Spinal cord (tissue), 9 donors: ENCODE measurements at regions not wholly inside any gene's neighbourhood (a gene's known extent, or its start where the extent isn't known, plus 50 kb on each side); places are given as distances from the start of the nearest gene placed in this dataset.
"Not testable (repeated sequence)": the region's sequence is repeated elsewhere in the genome, so short reads cannot be mapped to it uniquely, and the experiment has no call there.

Experiments used
- DNase-seq, 6 donors: peaks; one replicate each; pipeline versions ENCODE4 v3.0.0 to v3.0.0-alpha.2; 2013 to 2015; ENCODE audit warnings: low spot score in 6 of 6, low read depth in 4 of 6
- H3K27ac ChIP-seq: one replicate; pipeline ENCODE4 v1.5.1; 2013; ENCODE audit warnings: low read depth, low read length, control low read depth
- H3K27me3 ChIP-seq: one replicate; pipeline ENCODE4 v1.6.1; 2013; ENCODE audit warnings: low read length; ENCODE audit not compliant: control insufficient read depth, insufficient read depth
- H3K36me3 ChIP-seq: one replicate; pipeline ENCODE4 v1.6.1; 2013; ENCODE audit warnings: low read length; ENCODE audit not compliant: control insufficient read depth, insufficient read depth
- H3K4me1 ChIP-seq: one replicate; pipeline ENCODE4 v1.6.1; 2013; ENCODE audit warnings: low read length; ENCODE audit not compliant: control insufficient read depth, insufficient read depth
- H3K4me3 ChIP-seq: one replicate; pipeline ENCODE4 v1.5.1; 2013; ENCODE audit warnings: low read depth, low read length, control low read depth
- H3K9me3 ChIP-seq: one replicate; pipeline ENCODE4 v1.6.1; 2013; ENCODE audit warnings: low read length; ENCODE audit not compliant: control insufficient read depth, insufficient read depth
- WGBS: methylation state at CpG from one replicate; pipeline ENCODE4 v1.1.5; 2013; ENCODE audit warnings: missing lambda C conversion rate; ENCODE audit not compliant: insufficient coverage; 5-methylcytosine and 5-hydroxymethylcytosine counted together
- donor health status: healthy.

- Histone ChIP-seq H3K36me3 (no peaks in the 10 kb centered on the region), H3K27me3 (no peaks in the 10 kb centered on the region), H3K4me1 (no peaks in the 10 kb centered on the region), H3K4me3 (no peak overlapping the region), H3K27ac (no peak overlapping the region), H3K9me3 (no peaks in the 10 kb centered on the region)
- WGBS: 95% methylated on average over 10 of the region's 17 CpGs
- no peak for DNase-seq
Observed at GRCh38 chr18:65671621-65672415, 79.0 kb upstream of the CDH7 start.

DNA sequence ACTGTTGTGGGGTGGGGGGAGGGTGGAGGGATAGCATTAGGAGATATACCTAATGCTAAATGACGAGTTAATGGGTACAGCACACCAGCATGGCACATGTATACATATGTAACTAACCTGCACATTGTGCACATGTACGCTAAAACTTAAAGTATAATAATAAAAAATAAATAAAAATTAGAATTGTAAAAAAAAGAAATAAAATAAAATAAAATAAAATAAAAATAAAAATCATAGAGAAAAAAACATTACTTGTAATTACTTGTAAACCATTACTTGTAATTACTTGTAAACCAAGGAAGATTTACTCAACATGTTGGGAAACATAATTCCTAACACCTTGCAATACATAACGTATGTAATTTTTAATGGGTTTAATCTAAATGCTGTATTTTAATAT is 80.7 kb upstream of the CDH7 start:
- not testable (repeated sequence) for H3K27ac ChIP-seq, H3K27me3 ChIP-seq, H3K4me1 ChIP-seq, DNase-seq, H3K36me3 ChIP-seq, H3K4me3 ChIP-seq, H3K9me3 ChIP-seq
- WGBS: no CpG with 5 or more reads among the region's 3 CpGs

DNA sequence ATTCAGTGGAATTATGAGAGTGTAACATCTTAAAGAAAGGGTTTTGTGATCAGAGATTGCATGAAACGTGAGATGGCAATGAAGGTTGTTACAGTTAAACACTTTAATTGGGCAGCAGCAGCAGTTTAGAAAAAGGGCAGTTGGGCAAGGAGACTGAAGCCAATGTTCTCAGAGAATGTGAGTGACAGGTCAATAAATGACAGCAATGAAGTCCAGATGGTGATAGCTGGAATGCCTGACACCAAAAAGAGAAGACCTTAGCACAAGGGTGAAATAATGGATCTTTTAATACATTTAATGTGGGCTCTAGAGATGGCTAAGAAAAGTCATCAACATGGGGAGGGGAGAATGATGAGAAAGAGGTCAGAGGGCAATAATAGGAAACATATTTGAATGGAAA is 89.4 kb upstream of the CDH7 start:
- no peaks in the 10 kb centered on the region for H3K36me3 ChIP-seq
- H3K4me1 ChIP-seq: no peaks in the 10 kb centered on the region
- no peaks in the 10 kb centered on the region for H3K27me3 ChIP-seq
- DNase-seq: no peak
- WGBS: 67% methylated on average over 1 of the region's 1 CpG
- H3K27ac ChIP-seq: no peak overlapping the region
- no peak overlapping the region for H3K4me3 ChIP-seq
- no peaks in the 10 kb centered on the region for H3K9me3 ChIP-seq

- Histone ChIP-seq H3K9me3 (no peaks in the 10 kb centered on the region), H3K27ac (no peak overlapping the region), H3K27me3 (no peaks in the 10 kb centered on the region), H3K4me3 (no peak overlapping the region), H3K4me1 (no peaks in the 10 kb centered on the region), H3K36me3 (no peaks in the 10 kb centered on the region)
- WGBS: 100% methylated on average over 1 of the region's 1 CpG
- DNase-seq: no peak
Observed at GRCh38 chr18:65659912-65660311, 90.9 kb upstream of the CDH7 start.

DNA sequence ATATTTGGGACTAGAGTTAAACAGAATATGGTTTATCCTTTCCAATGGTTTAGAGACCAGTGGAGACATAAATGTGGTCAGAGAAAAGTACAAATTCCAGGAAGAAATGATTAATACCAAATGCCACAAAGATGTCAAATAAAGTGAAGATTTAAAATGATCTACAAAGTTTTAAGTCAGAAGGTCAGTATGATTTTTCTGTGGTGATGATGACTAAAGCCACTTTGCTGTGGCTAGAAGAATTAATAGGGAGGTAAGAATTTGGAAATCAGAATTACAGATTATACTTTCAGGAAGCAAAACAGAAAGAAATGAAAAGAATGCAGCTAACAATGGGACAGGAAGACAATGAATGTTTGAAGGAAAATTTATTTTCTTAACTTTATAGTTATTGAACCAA is 91.5 kb upstream of the CDH7 start:
- Histone ChIP-seq H3K4me3 (no peak overlapping the region), H3K4me1 (no peaks in the 10 kb centered on the region), H3K9me3 (no peaks in the 10 kb centered on the region), H3K36me3 (no peaks in the 10 kb centered on the region), H3K27me3 (no peaks in the 10 kb centered on the region), H3K27ac (no peak overlapping the region)
- DNase-seq: no peak

DNA sequence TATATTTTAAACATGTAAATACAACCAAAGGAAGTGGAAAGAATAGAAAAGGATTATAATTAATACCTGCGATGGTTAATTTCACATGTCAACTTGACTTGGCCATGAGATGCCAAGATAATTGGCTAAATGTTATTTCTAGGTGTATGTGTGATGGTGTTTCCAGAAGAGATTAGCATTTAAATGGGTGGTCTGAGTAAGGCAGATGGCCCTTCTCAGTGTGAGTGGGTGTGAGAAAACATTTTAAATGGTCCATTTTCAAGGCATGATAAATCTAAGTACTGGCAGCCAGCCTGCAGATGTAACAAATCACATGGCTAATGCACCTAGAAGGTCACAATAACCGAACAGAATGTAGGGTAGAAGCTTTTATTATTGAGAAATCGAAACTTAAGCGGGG is 99.6 kb upstream of the CDH7 start:
- no peak overlapping the region for H3K4me3 ChIP-seq
- DNase-seq: no peak
- H3K27ac ChIP-seq: no peak overlapping the region
- no peaks in the 10 kb centered on the region for H3K36me3 ChIP-seq
- H3K27me3 ChIP-seq: no peaks in the 10 kb centered on the region
- H3K9me3 ChIP-seq: peaks cover 9% of the 10 kb centered on the region
- 100% methylated on average over 1 of the region's 4 CpGs for WGBS
- no peaks in the 10 kb centered on the region for H3K4me1 ChIP-seq

DNA sequence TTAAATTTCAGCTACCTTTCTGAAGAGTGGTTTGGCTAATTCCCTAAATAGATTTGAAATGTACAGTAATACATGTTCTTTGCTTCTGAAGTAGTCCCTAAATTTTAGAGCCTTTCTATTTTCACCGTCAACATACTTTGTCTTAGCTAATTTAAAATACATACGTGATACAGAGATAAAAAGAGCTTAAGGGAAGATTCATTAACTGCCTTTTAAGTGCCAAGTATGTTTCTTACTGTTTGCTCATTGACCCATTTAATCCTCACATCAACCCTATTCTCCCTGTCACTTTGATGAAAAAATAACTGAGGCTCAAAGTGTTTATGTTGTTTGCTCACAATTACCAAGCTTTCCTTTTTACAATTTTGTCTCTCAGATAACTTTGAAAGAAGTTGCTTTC is 118.6 kb upstream of the CDH7 start:
- Histone ChIP-seq H3K36me3 (no peaks in the 10 kb centered on the region), H3K9me3 (no peaks in the 10 kb centered on the region), H3K27ac (no peak overlapping the region), H3K27me3 (no peaks in the 10 kb centered on the region), H3K4me1 (no peaks in the 10 kb centered on the region), H3K4me3 (no peak overlapping the region)
- DNase-seq: no peak
- no CpG with 5 or more reads among the region's 2 CpGs for WGBS

DNA sequence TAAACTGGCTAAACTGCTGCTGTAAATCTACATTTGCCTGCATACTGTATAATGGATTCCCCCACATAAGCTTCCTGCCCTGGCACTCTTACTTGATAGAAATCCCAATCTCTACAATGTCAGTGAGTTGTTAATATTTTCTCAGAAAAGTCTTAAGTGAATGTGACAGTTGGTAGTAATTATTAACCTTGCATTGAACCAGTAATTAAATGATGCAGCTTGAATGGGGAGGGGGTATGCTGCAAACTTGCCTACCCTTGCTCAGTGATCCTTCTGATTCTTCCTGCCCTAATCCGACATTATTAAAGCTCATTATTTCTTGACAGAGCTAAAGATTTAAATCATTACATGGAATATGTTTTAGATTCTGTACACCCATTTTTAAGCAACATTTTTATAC is 119.0 kb upstream of the CDH7 start:
- no peak for DNase-seq
- Histone ChIP-seq H3K4me1 (no peaks in the 10 kb centered on the region), H3K36me3 (no peaks in the 10 kb centered on the region), H3K9me3 (no peaks in the 10 kb centered on the region), H3K27me3 (no peaks in the 10 kb centered on the region), H3K4me3 (no peak overlapping the region), H3K27ac (no peak overlapping the region)
- WGBS: no CpG with 5 or more reads among the region's 1 CpG

GRCh38 chr18:65628390-65628789 is 122.4 kb upstream of the CDH7 start:
- Histone ChIP-seq H3K4me3 (no peak overlapping the region), H3K9me3 (no peaks in the 10 kb centered on the region), H3K36me3 (no peaks in the 10 kb centered on the region), H3K4me1 (no peaks in the 10 kb centered on the region), H3K27me3 (no peaks in the 10 kb centered on the region), H3K27ac (no peak overlapping the region)
- DNase-seq: no peak
- no CpG with 5 or more reads among the region's 1 CpG for WGBS

GRCh38 chr18:65623676-65624075 is 127.1 kb upstream of the CDH7 start:
- H3K36me3 ChIP-seq: no peaks in the 10 kb centered on the region
- H3K27me3 ChIP-seq: no peaks in the 10 kb centered on the region
- H3K9me3 ChIP-seq: no peaks in the 10 kb centered on the region
- 66% methylated on average over 4 of the region's 6 CpGs for WGBS
- H3K4me3 ChIP-seq: no peak overlapping the region
- DNase-seq: peak in 1 of 6 donors; percentile 49
- H3K27ac ChIP-seq: no peak overlapping the region
- peaks cover 4% of the 10 kb centered on the region for H3K4me1 ChIP-seq
